Esophagus squamous epithelium (tissue), 5 donors: ENCODE measurements at regions not wholly inside any gene's neighbourhood (a gene's known extent, or its start where the extent isn't known, plus 50 kb on each side); places are given as distances from the start of the nearest gene placed in this dataset.

Source experiments
- DNase-seq: peaks from one replicate; lab custom pipeline; 2025; lab: John Stamatoyannopoulos, UW
- H3K27ac ChIP-seq, 4 donors: fragments of 200-600 bp; sonication (generic); one replicate each; pipeline ENCODE4 v1.5.1; 2016 to 2019; ENCODE audit warnings: mild to moderate bottlenecking in 1 of 4
- H3K27me3 ChIP-seq, 4 donors: fragments of 200-600 bp; sonication (generic); 1 replicate in 3 of 4; 2 replicates in 1 of 4; pipeline versions ENCODE4 v1.5.1 to v1.6.0; 2017 to 2021; ENCODE audit warnings: antibody characterized with exemption in 1 of 4
- H3K36me3 ChIP-seq, 3 donors: fragments of 200-600 bp; sonication (generic); one replicate each; pipeline ENCODE4 v1.5.1; 2016 to 2019
- H3K4me1 ChIP-seq, 3 donors: fragments of 200-600 bp; sonication (generic); one replicate each; pipeline ENCODE4 v1.5.1; 2017 to 2019
- H3K4me3 ChIP-seq, 4 donors: fragments of 200-600 bp; sonication (generic); 1 replicate in 3 of 4; 2 replicates in 1 of 4; pipeline ENCODE4 v1.5.1; 2016 to 2019; ENCODE audit warnings: mild to moderate bottlenecking in 2 of 4, moderate library complexity in 1 of 4
- H3K9me3 ChIP-seq, 3 donors: fragments of 200-600 bp; sonication (generic); one replicate each; pipeline ENCODE4 v1.5.1; 2016 to 2019
- CTCF ChIP-seq, 6 experiments: fragments of 450-650 bp in 4 of 6; fragments of 200-600 bp in 2 of 6; sonication (generic) in 2 of 6; IDR thresholded peaks; one replicate each; pipeline ENCODE4 v1.5.1; 2016 to 2019; ENCODE audit warnings: antibody characterized with exemption in 6 of 6, mild to moderate bottlenecking in 4 of 6, moderate library complexity in 4 of 6
- POLR2A ChIP-seq, 4 donors: fragments of 450-650 bp; IDR thresholded peaks; one replicate each; pipeline ENCODE4 v1.6.1; 2017; ENCODE audit warnings: antibody characterized with exemption in 4 of 4, mild to moderate bottlenecking in 4 of 4, moderate library complexity in 3 of 4
- WGBS, 2 donors: methylation state at CpG; one replicate each; pipeline ENCODE4 v1.1.5; 2018; 5-methylcytosine and 5-hydroxymethylcytosine counted together
- intact Hi-C: fragments of 100-400 bp; cut with DNase I; formaldehyde crosslinking; loops from one replicate; pipeline ENCODE4 v1.15.0; 2022
- donor health status: DM: yes; HTN: yes; CAD: no.

- Histone ChIP-seq H3K27me3 (no peaks in the 10 kb centered on the region), H3K27ac (no peak overlapping the region), H3K4me3 (no peak overlapping the region), H3K4me1 (peaks cover under 1 to 18% (median 3%) of the 10 kb centered on the region in 3 donors), H3K9me3 (no peaks in the 10 kb centered on the region), H3K36me3 (no peaks in the 10 kb centered on the region)
- TF ChIP-seq CTCF (IDR thresholded peaks at IDR 0.05) (no peak), POLR2A (IDR thresholded peaks at IDR 0.05) (no peak)
- DNase-seq, result no peak
- intact Hi-C loops, result no loop called here
- WGBS, 2 donors, result no CpG with 5 or more reads among the region's 6 CpGs
Observed at GRCh38 chr1:162919034-162919433, 58.1 kb upstream of the CCDC190 start.

- Histone ChIP-seq H3K27ac (no peak overlapping the region), H3K4me1 (peaks cover 4 to 24% (median 8%) of the 10 kb centered on the region in 3 donors), H3K9me3 (no peaks in the 10 kb centered on the region), H3K36me3 (no peaks in the 10 kb centered on the region), H3K27me3 (no peaks in the 10 kb centered on the region), H3K4me3 (no peak overlapping the region)
- no peak for DNase-seq
- 75 to 82% methylated on average over 4 to 6 of the region's 8 CpGs for WGBS, 2 donors
- TF ChIP-seq CTCF (IDR thresholded peaks at IDR 0.05) (no peak), POLR2A (IDR thresholded peaks at IDR 0.05) (no peak)
- intact Hi-C loops, result no loop called here
Observed at GRCh38 chr1:162918151-162918754, 57.3 kb upstream of the CCDC190 start.

- no peak for DNase-seq
- intact Hi-C loops, result no loop called here
- TF ChIP-seq POLR2A (IDR thresholded peaks at IDR 0.05) (no peak), CTCF (IDR thresholded peaks at IDR 0.05) (no peak)
- H3K4me3 ChIP-seq, result no peak overlapping the region
- H3K9me3 ChIP-seq, result peaks cover 0 to 8% (median 7%) of the 10 kb centered on the region in 3 donors
- peaks cover 4 to 23% (median 8%) of the 10 kb centered on the region in 3 donors for H3K4me1 ChIP-seq
- H3K36me3 ChIP-seq, result no peaks in the 10 kb centered on the region
- no peaks in the 10 kb centered on the region for H3K27me3 ChIP-seq
- 71 to 83% methylated on average over 3 to 4 of the region's 6 CpGs for WGBS, 2 donors
- no peak overlapping the region for H3K27ac ChIP-seq
Observed at GRCh38 chr1:162916821-162917613, 56.0 kb upstream of the CCDC190 start.

GRCh38 chr1:162916407-162916806 is 55.4 kb upstream of the CCDC190 start:
- Histone ChIP-seq H3K4me1 (peaks cover 4 to 18% (median 8%) of the 10 kb centered on the region in 3 donors), H3K36me3 (no peaks in the 10 kb centered on the region), H3K27me3 (no peaks in the 10 kb centered on the region), H3K9me3 (peaks cover 0 to 13% (median 8%) of the 10 kb centered on the region in 3 donors), H3K4me3 (no peak overlapping the region), H3K27ac (no peak overlapping the region)
- TF ChIP-seq CTCF (IDR thresholded peaks at IDR 0.05) (no peak), POLR2A (IDR thresholded peaks at IDR 0.05) (no peak)
- intact Hi-C loops, result no loop called here
- no peak for DNase-seq
- WGBS, 2 donors, result 12 to 25% methylated on average over 2 of the region's 2 CpGs

GRCh38 chr1:162914601-162915000 is 53.6 kb upstream of the CCDC190 start:
- H3K9me3 ChIP-seq, result peaks cover 0 to 14% (median 8%) of the 10 kb centered on the region in 3 donors
- no peak overlapping the region for H3K4me3 ChIP-seq
- H3K36me3 ChIP-seq, result no peaks in the 10 kb centered on the region
- H3K27ac ChIP-seq, result peak overlapping the region in 1 of 4 donors; percentile 89
- TF ChIP-seq POLR2A (IDR thresholded peaks at IDR 0.05), result no peak
- no peak for TF ChIP-seq CTCF (IDR thresholded peaks at IDR 0.05)
- H3K27me3 ChIP-seq, result no peaks in the 10 kb centered on the region
- no peak for DNase-seq
- intact Hi-C loops, result no loop called here
- H3K4me1 ChIP-seq, result peaks cover 4 to 18% (median 8%) of the 10 kb centered on the region in 3 donors
